HG03064 (cell line): ENCODE measurements at regions not wholly inside any gene's neighbourhood (a gene's known extent, or its start where the extent isn't known, plus 50 kb on each side); places are given as distances from the start of the nearest gene placed in this dataset.
A peak's percentile ranks its signal among the peaks of the same experiment; 100 is the strongest.

Source experiments
- ATAC-seq: cut with Tn5 transposase; IDR thresholded peaks from one replicate; pipeline ENCODE4 v1.9.1; 2021; ENCODE audit warnings: low read depth; ENCODE audit not compliant: unreplicated experiment

- ATAC-seq, result no peak
These were observed 570.7 kb downstream of the PLCL1 start for GRCh38 chr2:198375083-198375410.

DNA sequence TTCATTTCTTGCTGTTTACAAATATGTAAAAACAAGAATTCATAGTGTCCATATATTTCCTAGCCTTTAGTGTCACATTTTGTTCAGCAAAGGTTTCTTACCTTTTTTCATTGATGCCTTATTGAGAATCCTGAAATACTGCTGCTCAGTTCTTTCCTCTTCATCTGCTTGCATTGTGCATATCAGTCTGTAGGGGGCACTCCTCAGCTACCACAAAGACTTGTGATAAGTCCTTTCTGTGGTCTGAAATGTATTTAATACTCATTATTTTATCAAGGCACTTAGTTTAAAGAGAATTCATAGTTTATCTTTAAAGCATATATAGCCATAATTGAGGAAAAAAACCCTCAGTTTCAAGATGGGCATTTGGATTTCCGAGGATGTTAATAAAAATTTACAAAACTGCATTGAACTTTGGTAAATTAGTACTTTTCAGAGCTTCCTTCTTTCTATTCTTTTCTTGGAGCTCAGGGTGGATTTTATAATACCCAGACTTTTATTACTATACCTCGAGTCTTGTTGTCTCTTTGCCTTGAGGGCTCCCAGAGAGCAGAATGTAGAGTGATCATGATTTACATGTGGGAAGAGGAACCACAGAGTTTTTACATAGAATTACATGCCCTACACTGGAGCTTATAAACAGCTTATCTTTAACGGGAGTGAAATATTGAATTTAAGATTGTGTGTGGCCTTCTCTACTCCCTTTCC is 570.1 kb downstream of the PLCL1 start:
- ATAC-seq, result no peak

DNA sequence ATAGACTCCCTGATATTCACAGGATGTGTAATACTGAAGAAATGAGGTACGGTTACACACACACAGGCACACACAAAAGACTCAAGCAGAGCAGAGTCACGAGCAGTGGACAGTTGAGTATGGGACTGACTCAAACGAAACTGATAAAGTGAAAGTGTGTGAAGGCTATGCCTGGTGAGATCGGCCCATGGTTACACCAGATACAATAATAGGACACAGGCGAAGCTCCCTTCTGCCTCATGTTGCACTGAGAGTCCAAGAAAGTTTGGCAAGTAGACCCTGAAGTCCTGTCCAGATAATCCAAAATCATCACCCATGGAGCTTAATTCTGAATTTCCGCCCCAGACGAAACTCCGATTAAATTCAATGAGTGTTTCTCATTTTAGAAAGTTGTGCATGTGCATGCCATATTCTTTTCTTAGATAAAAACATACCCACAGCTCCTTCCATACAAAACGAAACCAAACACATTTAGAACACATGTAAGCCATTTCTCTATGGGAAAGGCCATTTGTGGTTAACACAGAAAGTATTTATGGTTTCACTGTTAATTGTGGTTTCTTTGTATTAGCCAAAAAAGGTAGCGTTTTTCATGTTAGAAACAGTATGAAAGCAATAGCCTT is 567.6 kb downstream of the PLCL1 start:
- peak; percentile 95 for ATAC-seq

- no peak for ATAC-seq
These were observed 566.9 kb downstream of the PLCL1 start for GRCh38 chr2:198371329-198371728.

DNA sequence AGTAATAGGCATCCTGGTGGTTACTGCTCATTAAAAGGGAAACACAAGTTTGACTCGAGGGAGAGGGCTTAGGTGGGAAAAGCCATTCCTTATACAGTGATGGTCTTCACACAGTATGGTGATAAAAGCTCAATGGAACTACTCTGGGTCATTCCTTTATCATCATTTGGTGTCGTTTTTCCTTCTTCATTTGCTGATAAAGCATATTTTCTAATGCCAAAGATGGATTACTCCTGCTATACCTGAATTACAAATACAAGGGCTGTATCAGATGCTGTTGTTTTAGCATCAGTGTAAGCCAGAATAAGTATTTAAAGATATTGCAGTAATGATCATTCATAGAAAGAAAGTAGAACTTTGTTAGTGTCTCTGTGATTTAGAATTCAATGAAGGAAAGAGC is 563.7 kb downstream of the PLCL1 start:
- no peak for ATAC-seq

- ATAC-seq, result no peak
These were observed 558.3 kb downstream of the PLCL1 start for GRCh38 chr2:198362740-198363139.

DNA sequence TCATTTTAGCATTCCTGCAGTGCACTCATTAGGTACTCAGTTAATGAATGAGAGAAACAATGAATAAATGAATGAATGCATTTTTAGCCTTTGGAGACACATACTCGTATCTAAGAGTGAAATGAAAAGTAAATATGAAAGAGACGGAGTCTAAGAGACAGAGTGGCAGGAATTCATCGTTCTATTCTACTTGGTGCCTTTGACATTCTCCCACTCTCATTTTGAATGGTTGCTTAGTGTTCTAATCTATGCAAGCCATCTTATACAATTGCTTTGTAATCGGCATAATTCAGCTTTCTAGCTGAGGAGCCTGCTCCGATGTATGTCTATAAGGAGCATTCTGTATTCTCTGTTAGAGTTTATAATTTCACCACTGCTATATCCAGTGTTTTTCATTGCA is 554.9 kb downstream of the PLCL1 start:
- ATAC-seq, result no peak

GRCh38 chr2:198356157-198356556 is 551.8 kb downstream of the PLCL1 start:
- ATAC-seq, result no peak

DNA sequence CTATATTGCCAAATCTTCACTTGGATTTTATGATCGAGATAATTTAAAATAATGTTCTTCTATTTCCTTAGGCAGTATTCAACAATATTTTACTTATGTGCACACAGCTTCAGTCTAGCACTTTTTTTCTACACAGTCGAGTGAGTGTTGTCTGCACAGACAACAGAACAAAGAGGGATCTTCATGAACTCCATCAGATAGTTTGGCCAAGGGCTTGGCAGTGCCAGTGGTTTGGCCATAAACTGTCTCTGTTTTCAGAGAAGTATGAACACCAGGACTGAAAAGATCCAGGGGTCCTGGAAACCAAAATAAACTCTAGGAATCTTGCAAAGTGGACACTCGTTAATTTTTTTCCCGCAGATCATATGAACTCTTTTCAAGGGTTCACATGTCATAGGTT is 547.3 kb downstream of the PLCL1 start:
- ATAC-seq, result no peak

GRCh38 chr2:198347946-198348345 is 543.6 kb downstream of the PLCL1 start:
- no peak for ATAC-seq

DNA sequence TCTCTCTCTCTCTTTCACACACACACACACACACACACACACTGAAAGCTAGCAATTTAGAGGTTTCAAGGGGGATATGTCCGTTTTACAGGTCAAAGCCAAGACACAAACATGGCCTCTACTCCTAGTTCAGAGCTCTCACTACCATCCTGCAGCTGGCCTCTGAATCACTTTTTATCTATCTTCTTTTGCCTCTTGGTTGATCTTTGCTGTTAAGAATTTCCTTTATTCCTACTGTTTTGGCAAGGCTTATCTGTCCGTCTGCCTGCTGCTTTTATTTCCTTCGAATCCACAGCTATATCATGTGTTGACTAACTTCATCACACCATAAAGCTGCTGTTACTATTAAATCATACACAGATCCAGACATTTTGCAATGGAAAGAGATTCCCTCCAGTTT is 543.0 kb downstream of the PLCL1 start:
- ATAC-seq, result no peak

DNA sequence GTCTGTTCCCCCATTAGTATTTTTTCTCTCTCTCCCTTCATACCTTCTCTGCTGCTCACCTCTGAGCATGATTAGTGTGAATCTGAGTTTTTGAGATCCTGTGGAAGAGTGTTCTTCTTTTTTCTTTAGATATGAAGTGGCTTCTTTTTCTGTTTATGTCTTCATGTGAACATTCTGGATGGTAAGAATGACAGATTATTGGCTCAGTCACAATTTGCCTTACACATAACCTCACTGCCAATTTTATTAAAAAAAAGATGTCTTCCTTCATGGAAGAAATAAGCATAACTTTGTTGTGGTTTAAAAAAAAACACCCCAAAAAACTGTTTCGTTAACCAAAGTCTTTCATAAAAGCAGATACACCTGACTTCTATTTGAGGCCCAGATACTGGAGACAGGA is 539.1 kb downstream of the PLCL1 start:
- ATAC-seq, result no peak

GRCh38 chr2:198340846-198341245 is 536.5 kb downstream of the PLCL1 start:
- ATAC-seq, result no peak

DNA sequence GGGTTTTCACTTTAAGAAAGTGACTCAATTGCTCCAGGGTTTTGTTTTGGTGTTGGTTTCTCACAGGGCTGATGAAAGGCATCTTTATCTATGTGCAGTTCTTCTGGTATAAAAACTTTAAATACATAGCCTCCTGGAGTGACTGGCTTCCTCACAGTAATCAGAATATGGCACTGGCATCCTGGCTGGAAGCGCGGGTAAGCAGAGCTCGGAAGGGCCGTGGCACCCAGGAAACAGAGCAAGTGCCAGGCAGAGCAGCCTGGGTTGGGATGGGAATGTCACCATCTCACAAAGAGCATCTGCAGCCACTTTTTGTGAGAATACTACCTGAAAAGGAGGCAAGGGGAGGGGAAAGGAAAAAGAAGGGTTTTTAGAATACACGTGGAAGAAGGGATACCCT is 534.7 kb downstream of the PLCL1 start:
- no peak for ATAC-seq

DNA sequence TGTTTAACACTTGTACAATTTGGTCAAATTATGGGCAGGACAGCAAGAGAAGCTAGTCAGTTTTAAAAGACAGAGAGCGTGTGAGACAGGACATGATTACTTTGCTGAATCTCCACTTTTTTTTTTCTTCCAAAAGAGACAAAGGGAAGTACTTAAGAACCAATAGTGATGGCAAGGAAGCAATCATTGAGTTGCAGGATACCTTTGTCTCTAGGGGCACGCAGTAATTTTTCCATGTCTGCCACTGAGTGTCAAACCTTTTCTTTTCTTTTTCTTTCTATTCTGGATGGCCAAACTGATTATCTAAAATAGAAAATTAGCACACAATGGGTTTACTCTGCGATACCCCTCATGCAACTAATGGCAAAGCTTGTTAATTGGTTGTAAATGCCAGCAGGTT is 533.0 kb downstream of the PLCL1 start:
- ATAC-seq, result no peak

GRCh38 chr2:198328454-198328853 is 524.1 kb downstream of the PLCL1 start:
- ATAC-seq, result no peak

- no peak for ATAC-seq
These were observed 523.1 kb downstream of the PLCL1 start for GRCh38 chr2:198327526-198327925.

- no peak for ATAC-seq
These were observed 522.0 kb downstream of the PLCL1 start for GRCh38 chr2:198326431-198326830.

DNA sequence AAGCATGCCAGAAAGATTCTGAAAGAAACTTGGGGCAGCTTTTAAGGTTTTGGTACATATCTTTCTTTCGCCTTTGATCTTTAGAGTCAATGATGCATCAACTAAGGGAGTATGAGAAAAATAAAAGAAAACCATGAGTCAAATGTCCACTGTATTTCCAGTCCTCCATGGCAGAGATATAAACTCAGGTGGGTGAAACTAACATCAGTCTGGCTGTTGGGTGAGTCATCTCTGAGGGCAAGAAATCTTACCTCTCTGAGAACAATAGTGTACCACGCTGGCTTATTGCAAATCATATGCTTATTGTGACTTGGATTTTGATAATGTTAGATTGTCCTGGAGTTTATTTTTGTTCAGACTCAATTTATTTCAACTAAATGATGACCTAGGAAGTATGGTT is 521.0 kb downstream of the PLCL1 start:
- ATAC-seq, result no peak

GRCh38 chr2:198324071-198324470 is 519.7 kb downstream of the PLCL1 start:
- no peak for ATAC-seq

DNA sequence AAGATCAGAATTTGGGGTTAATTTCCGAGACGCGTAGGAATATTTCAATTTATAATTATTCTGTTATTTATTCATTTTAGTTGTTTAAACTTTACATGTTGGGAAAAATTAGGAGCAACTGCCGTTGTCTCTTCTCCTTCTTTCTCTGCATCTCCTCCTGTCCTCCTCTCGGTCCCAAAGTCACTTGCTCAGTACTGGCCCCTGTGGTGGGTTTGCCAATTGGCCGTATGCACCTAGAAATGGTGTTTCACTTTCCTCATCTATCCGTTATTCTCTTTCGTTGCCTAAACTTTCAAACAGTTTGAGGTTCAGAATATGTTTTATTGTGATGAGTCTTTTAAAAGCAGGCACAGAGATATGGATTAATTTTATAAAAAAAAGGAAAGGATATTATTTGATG is 517.9 kb downstream of the PLCL1 start:
- no peak for ATAC-seq

- ATAC-seq, result no peak
These were observed 517.2 kb downstream of the PLCL1 start for GRCh38 chr2:198321522-198322088.
